ENCODE measurements at regions not wholly inside any gene's neighbourhood (a gene's known extent, or its start where the extent isn't known, plus 50 kb on each side); places are given as distances from the start of the nearest gene placed in this dataset.

GRCh38 chr15:69643476-69643875 is 190.9 kb downstream of the RPLP1 start:
- TF ChIP-seq MXI1 (IDR thresholded peaks at IDR 0.05; ENCODE audit: borderline replicate concordance, low read depth, low read length) (no peak), CTCF (conservative IDR thresholded peaks at IDR 0.05; ENCODE audit: low read depth, low read length) (no peak), CEBPB (IDR thresholded peaks at IDR 0.05; ENCODE audit: low read depth, low read length) (no peak), POLR2A (IDR thresholded peaks at IDR 0.05; ENCODE audit: low read depth, low read length) (no peak)
